GM18907 (cell line): ENCODE measurements at regions not wholly inside any gene's neighbourhood (a gene's known extent, or its start where the extent isn't known, plus 50 kb on each side); places are given as distances from the start of the nearest gene placed in this dataset.
A peak's percentile ranks its signal among the peaks of the same experiment; 100 is the strongest.

ENCODE experiments used
- ATAC-seq: cut with Tn5 transposase; IDR thresholded peaks from one replicate; pipeline ENCODE4 v1.9.1; 2021; ENCODE audit warnings: mild to moderate bottlenecking, moderate library complexity; ENCODE audit not compliant: unreplicated experiment

DNA sequence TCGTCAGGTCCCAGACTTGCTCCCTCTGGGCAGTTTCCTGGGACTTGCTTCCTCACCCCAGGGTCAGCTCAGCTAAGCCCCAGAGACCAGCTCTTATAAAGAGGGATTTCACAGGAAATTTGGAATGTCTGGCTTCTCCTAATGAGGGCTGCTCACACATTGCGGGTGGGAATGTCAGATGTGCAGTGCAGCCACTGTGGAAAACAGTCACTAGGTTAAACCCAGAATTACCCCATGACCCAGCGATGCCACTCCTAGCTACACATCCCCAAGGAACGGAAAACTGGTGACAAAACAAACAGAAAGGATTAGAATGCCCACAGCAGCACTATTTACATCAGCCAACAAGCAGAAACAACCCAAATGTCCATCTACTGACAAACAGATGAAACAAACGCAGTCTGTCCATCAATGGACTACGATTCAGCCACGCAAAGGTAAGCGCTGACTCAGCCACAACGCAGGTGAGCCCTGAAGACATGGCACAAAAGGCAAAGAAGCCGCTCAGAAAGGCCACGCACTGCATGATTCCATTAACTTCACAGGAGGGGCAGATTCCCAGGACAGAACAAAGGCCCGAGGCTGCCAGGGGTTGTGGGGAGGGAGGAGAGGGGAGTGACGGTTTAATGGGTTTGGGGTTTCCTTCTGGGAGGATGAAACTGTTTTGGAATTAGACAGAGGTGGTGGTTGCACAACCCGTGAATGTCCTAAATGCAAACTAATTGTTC lies 63.0 kb downstream of the NCOR2 start:
- ATAC-seq: no peak

DNA sequence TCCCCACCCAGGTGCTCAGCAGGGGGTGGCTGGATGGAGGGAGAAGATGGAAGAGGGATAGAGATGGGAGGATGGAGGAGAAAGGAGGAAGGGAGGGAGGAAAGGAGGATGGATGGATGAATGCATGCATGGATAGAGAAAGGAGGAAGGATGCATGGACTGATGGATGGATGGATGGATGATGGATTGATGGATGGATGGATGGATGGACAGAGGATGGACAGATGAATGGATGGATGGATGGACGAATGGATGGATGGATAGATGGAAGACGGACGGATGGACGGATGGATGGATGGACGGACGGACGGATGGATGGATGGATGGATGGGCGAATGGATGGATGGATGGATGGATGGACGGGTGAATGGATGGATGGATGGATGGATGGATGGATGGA lies 64.1 kb downstream of the NCOR2 start:
- ATAC-seq: no peak

DNA sequence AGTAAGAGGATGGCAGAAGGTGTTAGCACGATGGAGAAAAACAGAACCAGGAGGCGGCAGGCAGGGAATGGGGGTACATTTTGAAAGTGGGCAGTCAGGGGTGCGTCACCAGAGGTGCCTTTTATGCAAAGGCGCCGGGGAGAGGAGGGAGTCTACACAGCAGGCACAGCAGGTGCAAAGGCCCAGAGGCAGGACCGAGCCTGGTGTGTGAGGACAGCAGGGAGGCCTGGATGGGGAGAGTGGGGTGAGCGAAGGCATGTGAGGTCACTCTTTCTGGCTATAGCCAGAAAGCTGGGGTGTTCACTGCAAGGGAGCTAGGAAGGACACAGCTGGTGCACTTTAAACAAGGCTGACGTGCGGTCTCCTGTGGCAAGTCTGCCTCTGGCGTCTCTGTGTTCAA lies 65.0 kb downstream of the NCOR2 start:
- no peak for ATAC-seq

- no peak for ATAC-seq
Measured at GRCh38 chr12:124501827-124502226, 65.6 kb downstream of the NCOR2 start.

DNA sequence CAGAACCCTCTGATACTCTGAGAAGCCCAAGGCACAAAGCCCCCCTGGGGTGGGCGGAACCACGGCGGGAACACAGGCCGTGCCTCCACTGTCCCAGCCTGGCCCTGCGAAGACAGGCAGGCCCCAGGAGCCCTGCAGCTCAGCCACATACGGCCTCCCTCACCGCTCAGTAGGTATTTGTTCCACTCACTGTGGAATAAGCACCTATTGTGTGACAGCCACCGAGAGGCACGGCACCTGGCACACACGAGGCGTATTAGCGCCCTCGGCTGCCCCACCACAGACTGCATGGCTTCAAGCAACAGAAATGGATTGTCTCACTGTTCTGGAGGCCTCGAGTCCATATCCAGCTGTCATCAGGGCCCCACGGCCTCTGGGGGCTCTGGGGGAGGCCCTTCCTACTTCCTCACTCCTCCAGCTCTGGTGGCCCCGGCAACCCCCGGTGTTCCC lies 66.3 kb downstream of the NCOR2 start:
- ATAC-seq: no peak

DNA sequence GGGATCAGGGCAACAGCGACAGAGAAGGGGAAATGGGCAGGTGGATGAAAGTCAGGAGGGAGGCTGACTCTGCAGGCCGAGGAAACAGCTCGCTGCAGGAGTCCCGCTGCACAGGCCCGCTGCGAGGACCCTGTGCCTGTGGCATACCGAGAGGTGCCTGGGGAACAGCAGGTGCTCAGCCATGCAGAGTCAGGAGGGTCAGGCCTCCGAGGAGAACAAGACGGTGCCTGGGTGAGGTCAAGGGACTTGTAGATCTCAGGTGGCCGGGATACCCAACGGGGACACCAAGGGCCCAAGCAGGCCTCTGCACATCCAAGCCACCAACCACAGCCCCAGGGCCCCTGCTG lies 67.5 kb downstream of the NCOR2 start:
- ATAC-seq: no peak

DNA sequence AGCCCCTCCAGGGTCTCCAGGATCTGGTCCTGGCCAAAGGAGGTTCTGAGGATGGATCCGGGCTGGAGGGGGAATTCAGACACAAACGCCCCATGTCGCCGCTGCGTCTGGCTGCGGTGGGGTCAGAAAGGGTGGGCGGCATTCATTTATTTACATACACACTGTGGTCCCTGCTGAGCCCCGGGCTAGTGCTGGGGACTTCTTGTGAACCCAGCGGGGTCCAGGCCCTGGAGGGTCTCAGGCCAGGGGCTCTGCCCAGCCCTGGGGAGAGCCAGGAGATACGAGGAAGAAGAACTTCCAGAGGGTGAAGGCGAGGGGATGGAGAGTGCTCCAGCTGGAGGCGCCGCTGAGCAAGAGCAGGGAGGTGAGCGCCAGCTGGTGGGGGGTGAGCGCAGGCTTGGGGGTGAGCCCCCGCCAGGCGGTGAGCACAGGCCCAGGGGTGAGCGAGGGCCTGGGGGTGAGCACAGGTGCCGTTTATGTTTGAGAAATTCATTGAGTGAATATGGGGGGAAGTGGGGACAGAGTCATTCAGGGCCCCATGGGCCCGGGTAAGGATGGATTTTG lies 68.1 kb downstream of the NCOR2 start:
- no peak for ATAC-seq

GRCh38 chr12:124498275-124499189 lies 68.9 kb downstream of the NCOR2 start:
- ATAC-seq: no peak

DNA sequence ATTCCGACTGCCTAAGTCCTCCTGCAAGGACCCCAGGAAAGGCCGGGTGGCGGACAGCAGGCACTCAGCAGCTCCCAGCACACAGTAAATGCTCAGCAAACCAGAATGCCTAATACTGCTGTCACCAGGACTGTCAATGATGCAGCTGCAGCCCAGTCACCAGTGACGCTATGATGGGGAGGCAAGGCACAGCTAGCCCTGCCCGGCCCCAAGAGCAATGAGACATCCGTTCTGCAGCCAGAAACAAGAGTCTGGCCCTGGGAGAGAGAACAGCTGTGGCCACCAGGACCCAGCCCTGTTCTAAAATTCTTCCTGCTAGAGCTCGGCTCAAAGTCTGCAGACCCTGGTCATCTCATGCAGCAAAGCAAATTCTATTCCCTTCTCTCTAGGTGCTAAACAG lies 69.8 kb downstream of the NCOR2 start:
- ATAC-seq: no peak

DNA sequence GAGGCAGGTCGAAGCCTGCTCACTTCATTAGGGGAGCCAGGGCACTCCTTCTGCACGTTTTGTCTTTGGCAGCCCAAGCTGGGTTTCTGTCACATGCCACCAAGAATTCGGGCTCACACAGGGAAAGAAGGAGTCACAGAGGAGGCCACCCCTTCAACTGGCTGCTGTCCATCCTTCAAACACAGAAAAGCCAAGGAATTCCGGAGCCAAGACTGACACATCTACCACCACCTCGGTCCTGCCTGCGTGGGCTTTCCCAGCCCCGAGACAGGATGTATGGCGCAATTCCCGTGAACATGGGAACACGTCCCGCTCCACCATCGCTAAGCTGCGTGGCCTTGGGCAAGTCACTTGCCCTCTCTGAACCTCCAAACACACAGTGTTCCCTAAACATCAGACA lies 70.4 kb downstream of the NCOR2 start:
- no peak for ATAC-seq

- ATAC-seq: no peak
Measured at GRCh38 chr12:124496584-124496983, 70.8 kb downstream of the NCOR2 start.

DNA sequence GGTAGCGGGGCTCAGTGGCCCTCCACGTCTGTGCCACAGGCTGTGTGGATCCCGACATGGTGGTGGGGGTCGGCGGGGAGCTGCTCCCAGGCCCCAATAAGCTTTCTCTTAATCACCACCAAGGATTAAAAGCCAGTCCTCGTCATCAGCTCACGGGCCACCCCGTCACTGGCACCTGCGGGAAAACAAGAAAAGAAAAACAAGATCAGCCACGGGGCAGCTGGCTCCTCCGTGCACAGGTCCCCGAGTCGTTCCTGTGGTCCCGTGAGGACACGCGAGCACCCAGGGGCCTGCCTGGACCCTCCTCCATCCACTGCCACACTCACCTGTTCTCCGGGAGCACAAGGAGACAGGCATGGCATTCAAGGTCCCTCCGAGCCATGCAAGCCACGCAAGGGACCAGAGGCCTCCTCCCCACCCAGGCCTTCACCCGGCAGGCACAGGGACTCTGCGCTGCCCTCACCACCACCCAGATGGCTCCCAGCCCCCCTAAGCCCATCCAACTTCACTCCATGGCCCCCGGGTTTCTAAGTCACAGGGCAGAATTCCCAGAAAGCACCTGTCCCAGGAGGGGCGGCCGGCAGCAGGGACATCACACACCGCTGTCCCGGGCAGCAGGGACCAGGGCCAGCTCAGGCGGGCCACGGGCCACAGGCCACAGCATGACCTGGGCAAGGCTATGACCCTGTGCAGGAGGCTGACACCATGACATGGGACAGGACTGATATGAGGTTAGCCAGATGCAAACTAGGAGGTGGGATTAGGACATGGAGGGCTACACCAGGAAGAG lies 72.0 kb downstream of the NCOR2 start:
- no peak for ATAC-seq

DNA sequence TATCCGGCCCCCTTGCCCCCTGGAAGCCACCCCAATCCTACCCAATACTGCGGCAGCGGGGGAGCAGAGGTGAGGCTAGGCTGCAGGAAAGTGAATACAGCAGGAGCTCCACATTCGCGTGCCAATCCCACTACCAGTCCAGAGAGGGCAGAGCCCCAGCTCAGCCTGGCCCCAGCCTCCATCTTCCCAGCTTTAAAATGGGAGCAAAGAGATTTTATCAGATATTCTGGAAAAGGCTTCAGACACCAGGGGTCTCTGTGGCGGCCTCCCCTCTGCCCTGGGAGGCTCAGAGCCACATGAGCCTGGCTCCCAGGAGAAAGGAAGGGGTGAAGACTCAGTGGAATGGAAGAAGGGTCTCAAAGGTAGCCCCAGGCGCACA lies 72.7 kb downstream of the NCOR2 start:
- ATAC-seq: no peak

DNA sequence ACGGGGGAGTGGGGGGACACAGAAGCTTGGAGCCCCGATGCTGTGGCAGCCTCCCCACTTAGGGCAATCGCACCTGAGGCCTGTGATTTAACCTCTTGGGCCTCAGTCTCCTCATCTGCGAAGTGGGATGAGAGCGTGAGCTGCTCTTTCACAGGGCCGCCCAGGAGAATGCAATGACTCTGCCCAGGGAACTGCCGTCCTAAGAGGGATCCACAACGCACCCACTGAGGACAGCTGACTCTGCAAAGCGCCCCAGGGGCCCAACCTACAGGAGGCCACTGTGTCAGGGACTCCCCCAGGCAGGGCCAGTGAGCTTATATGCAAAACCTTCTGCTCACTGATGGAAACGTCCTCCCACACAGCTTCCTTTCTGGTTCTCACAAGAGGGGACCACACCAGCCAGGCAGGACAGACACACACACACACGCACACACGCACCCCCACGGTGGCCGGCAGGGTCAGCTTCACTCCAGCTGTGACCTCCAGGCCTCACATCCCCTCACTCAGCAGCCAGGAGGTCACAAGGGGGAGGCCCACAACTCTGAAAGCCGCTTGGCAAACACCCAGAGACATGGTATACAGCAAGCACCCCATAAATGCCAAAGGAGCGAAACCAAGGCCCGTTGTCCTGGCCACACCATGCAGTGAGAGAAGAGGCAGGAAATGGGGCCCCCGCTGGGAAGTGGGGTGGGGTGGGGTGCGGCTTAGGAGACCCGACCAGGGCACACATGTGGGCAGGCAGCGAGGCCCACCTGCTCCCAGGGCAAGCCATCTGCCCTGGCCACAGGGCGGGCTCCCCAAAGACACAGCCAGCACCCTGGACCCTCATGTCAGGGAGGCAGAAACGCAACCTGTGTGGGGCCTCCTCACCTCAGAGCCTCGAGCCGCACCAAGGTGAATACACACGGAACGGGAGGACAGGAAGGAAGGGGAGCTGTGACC lies 73.3 kb downstream of the NCOR2 start:
- ATAC-seq: peak; percentile 91

GRCh38 chr12:124492879-124493808 lies 74.3 kb downstream of the NCOR2 start:
- no peak for ATAC-seq

DNA sequence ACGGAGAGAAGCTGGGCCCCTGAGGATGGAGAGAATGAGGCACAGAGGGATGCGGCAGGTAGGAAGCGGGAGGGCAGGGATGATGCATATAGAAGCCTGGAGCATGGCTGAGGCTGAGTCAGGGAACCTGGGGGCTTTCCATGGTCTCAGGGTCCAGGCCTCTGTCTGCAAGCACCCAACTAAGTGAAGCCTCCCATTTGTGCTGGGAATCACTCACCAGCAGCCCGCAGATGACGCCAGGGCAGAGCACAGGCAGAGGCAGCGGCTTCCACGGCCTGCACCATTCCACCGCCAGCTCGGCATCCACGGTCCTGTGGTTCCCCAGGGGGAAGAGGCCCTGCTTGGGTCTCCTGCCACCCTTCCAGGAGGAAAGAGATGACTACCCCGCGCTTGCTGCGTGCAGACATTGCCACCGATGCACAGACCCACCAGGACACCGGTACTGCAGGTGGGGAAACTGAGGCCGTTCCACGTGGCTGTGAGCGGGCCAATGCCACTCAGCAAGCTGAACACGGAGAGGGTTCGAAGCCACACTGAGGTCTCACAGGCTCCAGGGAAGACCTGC lies 75.5 kb downstream of the NCOR2 start:
- no peak for ATAC-seq

DNA sequence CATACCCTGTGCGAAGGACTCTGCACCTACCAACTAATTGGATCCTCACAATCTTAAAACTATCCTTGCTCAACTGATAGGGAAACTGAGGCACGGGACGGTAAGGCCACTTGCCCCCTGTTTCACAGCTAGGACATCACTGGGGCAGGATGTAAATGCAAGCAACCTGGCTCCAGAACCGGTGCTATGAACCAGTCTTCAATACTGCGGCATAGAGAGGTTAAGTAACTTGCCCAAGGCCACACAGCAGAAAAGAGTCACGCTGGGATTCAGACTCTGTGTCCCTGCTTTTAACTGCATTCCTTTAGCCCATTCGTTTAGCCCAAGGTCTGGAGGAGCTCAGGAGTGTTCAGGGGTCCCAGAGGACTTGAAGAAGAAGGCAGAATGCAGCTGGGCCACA lies 76.1 kb downstream of the NCOR2 start:
- no peak for ATAC-seq

DNA sequence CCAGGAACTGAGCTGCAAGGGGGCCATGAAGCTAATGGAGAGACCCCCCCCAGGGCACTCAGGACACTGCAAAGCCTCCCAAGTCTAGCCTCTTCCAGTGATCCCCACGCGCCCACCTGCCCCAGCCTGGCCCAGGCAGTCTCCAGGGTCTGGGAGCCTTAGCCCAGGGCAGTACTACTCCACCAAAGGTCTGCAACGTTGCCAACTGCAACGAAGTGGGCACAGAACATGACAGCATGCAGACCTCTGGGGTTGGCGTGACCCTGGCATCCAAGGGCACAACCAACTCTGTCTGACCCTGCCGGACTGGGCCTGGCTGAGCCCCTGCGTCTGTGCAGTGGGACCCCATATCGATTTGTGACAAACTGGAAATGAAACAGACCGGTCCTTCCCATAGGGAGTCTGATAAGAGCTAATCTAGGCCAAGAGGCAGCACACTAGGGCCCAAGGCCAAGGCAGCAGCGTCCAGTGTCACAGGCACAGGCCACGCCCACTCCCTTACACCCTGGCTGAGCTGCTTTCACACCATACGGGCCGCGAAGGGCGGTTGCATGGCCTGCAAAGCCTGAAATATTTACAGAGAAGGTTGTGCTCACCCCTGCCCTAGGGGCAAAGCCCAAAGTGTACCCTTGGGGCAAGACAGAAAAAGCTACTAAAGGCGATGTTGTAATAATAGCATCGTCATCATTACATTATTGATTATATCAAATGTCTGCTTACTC lies 76.7 kb downstream of the NCOR2 start:
- no peak for ATAC-seq
